Right renal cortex interstitium (tissue), 3 donors: ENCODE measurements at regions not wholly inside any gene's neighbourhood (a gene's known extent, or its start where the extent isn't known, plus 50 kb on each side); places are given as distances from the start of the nearest gene placed in this dataset.
"Not testable (repeated sequence)": the region's sequence is repeated elsewhere in the genome, so short reads cannot be mapped to it uniquely, and the experiment has no call there.

Experiments
- DNase-seq, 3 donors: peaks; one replicate each; pipeline ENCODE4 v3.0.0-alpha.2; 2013; ENCODE audit warnings: low read depth in 3 of 3, low spot score in 2 of 3

GRCh38 chr1:245062741-245063305 lies 92.0 kb upstream of the KIF26B start:
- DNase-seq = no peak

GRCh38 chr1:245061808-245062207 lies 93.0 kb upstream of the KIF26B start:
- DNase-seq = not testable (repeated sequence)

DNA sequence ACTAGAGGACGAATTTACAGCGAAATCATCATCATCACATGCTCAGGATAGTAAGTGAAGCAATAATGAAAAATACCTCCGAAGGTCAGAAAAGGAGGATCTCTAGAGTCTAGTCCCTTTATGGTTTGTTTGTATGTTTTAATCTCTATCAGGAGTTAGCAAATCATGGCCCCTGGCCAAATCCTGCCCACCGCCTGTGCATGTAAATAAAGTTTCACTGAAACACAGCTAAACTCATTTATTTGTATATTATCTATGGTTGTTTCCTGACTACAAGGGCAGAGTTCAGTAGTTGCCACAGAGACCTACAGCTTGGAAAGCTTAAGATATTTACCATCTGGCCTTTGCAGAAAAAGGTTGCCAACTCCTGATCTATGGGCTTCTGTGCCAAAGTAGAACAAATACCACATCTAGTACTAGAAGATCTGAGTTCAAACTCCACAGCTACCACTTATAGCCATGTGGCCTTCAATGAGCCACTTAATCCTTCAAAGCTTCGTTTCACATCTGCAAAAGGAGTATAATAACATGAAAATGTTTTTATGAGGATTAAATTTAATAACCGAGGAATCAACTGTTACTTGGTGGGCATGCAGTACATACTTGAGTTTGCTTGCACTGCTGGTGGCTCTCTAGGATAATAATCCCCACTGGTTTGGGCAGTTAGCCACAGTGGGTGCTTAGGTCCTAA lies 94.0 kb upstream of the KIF26B start:
- no peak for DNase-seq

DNA sequence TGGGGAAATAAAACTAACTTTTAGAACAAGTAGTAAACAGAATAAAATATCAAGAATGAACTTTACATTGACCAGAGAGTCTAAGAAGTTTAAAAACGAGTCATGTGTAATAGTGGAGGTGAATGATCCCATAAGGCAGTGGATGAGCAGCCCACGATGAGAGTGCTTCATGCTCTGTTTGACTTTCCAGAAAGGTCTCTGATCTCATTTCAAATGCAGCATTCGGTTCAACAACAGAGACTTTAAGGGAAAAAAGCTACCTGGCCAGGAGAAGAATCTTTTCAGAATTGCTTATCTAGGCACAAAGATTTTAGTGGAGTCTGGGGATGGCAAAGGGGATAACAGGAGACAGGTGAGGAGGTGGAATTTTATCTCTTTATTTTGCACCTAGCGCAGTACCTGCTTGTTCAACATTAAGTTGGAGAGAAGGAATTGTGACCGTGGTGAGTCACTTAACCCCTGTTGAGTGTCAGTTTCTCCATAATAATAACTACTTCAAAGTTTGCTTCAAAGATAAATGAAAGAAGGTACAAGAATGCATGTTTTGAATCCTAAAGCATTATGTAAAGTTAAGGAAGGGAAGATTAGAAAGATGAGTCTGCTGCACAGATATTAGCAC lies 94.9 kb upstream of the KIF26B start:
- no peak for DNase-seq

- no peak for DNase-seq
Observed at GRCh38 chr1:245058882-245059281, 95.9 kb upstream of the KIF26B start.

DNA sequence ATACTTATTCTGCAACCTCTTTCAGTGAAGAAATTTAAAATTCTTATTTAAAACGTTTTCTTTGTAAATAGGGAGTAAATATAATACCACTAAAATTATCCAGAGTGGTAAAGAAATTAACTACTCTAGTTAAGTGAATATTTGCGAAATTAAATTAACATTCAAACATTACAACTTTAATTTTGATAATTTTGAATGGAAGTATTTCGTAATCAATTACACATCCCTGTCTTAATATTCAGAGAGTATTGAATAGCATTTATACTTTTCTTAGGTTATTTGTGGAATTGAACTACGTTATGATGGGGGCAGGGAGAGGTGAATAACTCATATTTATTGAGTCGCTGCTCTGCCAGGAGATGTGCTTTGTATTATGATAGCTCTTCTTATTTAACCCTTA lies 96.3 kb upstream of the KIF26B start:
- no peak for DNase-seq

DNA sequence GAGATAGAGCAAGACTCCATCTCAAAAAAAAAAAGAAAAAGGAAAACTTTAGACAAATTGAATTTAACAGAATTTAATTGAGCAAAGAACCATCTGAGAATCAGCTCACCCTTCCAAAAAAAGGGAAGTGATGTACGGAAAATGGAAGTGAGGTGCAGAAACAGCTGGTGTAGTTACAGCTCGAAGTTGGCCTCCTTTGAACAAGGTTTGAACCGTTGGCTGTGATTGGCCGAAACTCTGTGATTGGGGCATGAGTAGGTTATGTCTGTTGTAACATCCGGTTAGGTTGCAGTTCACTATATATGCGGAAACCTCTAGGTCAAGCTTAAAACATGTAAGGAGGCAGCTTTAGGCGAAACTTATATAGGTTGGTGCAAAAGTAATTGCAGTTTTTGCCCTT lies 97.9 kb upstream of the KIF26B start:
- no peak for DNase-seq

GRCh38 chr1:245056296-245056695 lies 98.5 kb upstream of the KIF26B start:
- not testable (repeated sequence) for DNase-seq

GRCh38 chr1:245055752-245056151 lies 99.0 kb upstream of the KIF26B start:
- DNase-seq = no peak

DNA sequence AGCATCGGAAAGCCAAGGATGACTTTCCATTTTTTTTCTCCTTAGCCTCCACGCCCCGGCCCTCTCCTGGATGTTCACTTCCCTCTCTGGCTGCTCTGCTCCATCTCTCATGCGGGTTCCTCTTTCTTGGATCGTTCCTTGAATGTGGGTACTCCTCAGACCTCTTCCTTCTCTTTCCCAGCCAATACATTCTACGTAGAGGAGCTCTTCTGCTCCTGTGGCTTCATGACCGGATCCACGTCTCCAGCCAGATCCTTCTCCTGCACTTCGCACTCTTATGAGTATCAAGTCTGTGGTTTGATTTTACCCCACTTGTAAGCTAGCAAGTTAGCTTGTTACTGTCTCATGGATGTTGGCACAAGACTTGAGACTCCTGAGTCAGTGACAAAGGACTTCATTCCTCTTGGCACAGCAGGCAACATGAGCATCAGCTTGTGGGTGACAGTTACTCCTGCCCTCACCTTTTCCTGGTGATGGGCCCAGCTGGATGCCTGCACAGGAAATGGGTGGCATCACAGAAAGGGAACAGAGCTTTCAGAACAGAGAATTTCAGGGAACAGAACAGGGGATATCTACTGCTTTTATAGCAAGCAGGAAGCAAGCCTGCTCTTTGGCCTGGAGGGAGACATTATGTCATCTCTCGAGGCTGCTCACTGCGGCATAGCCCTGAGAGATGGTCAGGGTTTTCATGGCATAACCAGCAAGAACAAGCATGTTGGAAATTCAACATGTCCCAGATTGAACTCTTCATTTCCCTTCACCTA lies 100.1 kb upstream of the KIF26B start:
- DNase-seq = no peak

- no peak for DNase-seq
Observed at GRCh38 chr1:245054105-245054504, 100.7 kb upstream of the KIF26B start.

DNA sequence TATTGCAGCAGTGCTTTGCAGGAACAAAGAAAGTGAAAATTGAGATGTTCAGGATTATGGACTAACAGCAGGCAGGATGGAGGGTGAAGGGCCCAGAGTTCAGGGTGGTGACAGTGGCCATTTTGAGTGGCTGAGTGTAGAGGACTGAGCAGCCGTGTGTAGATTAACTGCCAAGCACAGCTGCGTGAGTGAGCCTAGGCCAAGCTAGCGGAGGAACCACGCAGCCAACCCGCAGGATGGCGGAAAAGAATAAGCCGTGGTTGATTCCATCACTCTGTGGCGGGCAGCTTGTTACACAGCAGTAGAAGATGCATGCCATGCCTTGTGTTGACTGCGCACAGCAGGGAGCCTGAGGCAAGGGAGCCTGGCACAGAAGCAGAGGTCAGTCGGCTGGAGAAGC lies 102.5 kb upstream of the KIF26B start:
- DNase-seq = no peak

DNA sequence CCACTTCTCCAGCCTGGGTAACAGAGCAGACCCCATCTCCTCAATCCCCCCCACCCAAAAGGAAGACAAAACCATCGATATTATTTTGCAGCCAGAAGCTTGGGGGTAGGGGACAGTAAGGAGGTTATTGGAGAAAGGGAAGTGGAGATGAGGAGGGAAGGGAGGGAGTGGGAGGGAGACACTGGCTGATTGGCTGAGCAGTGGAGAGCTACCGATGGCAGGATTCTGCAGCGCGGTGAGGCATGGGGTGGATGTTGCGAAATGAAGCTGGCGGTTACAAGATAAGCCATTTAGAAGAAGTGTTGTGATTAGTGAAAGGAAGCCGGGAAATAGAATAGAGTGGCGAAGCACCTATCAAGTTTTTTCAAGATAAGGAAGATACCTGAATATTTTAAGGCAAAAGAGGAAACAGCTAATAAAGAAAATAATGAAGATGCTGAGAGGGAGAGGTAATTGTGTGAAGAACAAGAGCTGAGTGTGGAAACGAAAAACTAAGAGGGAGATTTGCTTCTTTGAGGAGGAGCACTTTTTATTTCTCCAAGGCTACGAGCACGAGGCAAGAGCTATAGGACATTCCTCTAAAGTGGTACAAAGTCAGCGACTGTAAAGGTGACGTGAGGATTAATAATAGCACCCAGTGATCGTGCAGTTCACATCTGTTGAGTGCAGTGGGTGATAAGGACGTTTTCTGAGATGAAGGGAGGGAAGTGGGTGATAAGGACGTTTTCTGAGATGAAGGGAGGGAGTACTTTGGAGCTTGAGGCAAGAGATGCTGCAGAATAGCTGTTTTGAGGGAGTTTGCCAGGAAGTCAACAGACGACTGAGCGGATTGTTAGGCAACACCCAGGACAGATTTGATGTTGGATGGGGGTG lies 103.2 kb upstream of the KIF26B start:
- no peak for DNase-seq

GRCh38 chr1:245046769-245047168 lies 108.0 kb upstream of the KIF26B start:
- no peak for DNase-seq

DNA sequence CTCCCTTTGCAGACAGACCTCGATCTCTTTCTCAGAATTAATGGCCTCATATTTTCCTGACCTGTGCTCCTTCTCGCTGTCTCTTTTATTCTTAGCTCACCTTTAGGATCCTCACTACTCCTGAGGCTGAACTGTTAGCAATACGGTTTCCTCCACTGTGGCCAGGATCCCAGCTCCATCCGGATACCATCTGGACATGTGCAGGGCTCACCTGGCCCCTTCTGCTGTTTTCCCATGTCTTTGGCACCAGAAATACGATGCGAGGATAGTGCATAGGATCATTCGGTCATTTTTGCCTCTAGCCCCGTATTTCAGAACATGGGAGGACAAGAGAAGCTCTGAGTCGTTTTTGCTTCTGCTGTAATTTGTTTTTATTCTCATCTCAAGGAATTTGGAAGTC lies 108.5 kb upstream of the KIF26B start:
- no peak for DNase-seq

DNA sequence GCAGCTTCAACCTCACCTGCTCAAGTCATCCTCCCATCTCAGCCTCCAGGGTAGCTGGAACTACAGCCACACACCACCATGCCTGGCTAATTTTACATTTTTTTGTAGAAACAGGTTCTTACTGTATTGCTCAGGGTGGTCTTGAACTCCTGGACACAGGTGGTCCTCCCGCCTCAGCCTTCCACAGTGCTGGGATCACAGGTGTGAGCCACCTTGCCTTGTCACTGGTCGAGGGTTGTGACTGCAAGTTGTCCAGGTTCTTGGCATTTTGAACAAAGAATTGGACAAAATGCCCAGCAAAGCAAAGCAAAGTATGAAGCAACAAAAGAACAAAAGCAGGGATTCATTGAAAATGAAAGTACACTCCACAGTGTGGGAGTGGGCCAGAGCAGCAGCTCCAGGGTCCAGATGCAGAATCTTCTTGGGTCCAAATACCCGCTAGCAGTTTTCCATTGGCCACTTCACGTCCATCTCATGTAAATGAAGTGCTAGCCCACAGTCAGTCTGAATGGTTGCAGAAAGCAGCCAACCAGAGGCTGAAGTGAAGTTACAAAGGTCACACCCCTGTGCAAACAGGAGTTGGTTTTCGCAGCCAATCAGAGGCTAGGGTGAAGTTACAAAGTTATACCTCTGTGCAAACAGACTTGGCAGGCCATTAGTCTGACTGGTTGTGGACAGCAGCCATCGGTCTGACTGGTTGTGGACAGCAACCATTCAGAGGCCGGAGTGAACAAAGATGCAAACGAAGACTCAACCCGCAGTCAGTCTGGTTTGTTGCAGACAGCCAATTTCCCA lies 109.5 kb upstream of the KIF26B start:
- no peak for DNase-seq

DNA sequence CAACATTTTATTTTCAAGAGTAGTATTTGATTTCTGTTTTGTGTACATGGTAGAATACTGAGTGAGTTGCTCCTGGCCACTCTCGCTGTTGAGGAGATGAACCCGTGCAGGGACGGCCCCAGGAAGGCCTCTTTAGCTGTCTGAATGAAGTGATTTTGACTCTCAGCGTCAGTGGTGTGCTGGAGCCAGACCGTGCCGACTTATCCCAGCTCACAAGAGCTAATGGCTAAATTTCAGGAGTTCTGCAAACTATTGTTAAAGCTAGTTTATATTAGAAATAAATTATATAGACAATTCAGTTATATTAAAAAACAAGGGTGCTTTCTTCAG lies 111.2 kb upstream of the KIF26B start:
- no peak for DNase-seq

DNA sequence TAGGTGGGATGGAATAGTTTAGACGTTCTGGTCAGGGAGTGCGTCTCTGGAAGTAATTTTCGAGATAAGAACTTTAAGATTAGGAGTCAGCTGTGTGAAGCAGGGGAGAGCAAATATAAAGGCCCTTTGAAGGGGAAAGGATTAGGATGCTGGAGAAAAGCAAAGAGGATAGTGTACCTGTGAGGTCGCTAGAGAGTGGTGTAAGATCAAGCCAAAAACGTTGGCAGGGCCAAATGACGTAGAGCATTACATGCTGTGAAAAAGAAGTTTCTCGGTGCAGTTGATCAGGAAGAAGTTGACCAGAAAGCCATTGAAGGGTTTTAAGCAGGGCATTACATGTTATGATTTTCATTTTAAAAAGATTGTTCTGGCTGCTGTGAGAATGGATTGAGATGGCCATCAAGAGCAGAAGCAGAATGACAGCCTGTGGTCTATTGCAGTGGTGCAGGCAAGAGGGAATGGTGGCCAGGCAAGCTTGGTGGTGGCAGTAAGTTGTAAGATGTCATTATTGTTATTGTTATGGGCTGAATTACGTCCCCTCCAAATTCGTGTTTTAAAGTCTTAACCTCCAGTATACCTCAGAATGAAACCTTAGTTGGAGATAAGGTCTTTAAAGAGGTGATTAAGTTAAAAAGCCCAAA lies 113.6 kb upstream of the KIF26B start:
- DNase-seq = no peak

DNA sequence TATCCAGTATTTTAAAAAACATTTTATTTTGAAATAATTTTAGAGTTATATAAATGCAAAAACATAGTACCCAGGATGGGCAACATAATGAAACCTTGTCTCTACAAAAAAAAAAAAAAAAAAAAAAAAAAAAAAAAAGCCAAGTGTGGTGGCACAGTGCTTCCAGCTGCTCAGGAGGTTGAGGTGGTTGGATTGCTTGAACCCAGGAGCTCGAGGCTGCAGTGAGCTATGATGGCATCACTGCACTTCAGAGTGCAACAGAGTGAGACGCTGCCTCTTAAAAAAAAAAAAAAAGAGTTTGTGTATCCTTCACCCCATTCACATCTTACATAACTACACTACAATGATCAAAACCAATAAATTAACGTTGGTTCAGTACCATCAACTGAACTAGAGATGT lies 115.6 kb upstream of the KIF26B start:
- no peak for DNase-seq

GRCh38 chr1:245036102-245036501 lies 118.7 kb upstream of the KIF26B start:
- no peak for DNase-seq
